Thoracic aorta (tissue), 2 donors: ENCODE measurements at regions not wholly inside any gene's neighbourhood (a gene's known extent, or its start where the extent isn't known, plus 50 kb on each side); places are given as distances from the start of the nearest gene placed in this dataset.

Experiments used
- ATAC-seq: fragments of 150-250 bp; one replicate; pipeline ENCODE4 v1.8.0; 2017; ENCODE audit warnings: low read depth; ENCODE audit not compliant: insufficient number of reproducible peaks, low FRiP score
- DNase-seq: peaks from one replicate; pipeline ENCODE4 v3.0.0-alpha.2; 2020; ENCODE audit warnings: low spot score
- H3K27ac ChIP-seq, 2 donors: fragments of 200-600 bp; sonication (generic); 1 replicate in 1 of 2; 2 replicates in 1 of 2; pipeline ENCODE4 v1.5.1; 2016; ENCODE audit warnings: mild to moderate bottlenecking in 2 of 2, moderate library complexity in 2 of 2
- H3K27me3 ChIP-seq: fragments of 200-600 bp; sonication (generic); replicated peaks from 2 replicates; pipeline ENCODE4 v1.6.0; 2016; ENCODE audit warnings: mild to moderate bottlenecking; ENCODE audit not compliant: insufficient read depth
- H3K36me3 ChIP-seq: fragments of 200-600 bp; sonication (generic); one replicate; pipeline ENCODE4 v1.5.1; 2016
- H3K4me1 ChIP-seq, 2 donors: fragments of 200-600 bp; sonication (generic); 1 replicate in 1 of 2; 2 replicates in 1 of 2; pipeline versions ENCODE4 v1.5.1 to v1.6.0; 2016; ENCODE audit warnings: low read depth in 2 of 2, mild to moderate bottlenecking in 1 of 2; ENCODE audit not compliant: control insufficient read depth in 1 of 2
- H3K4me3 ChIP-seq: fragments of 200-600 bp; sonication (generic); 2 replicates; pipeline ENCODE4 v1.5.1; 2016; ENCODE audit warnings: mild to moderate bottlenecking
- H3K9me3 ChIP-seq: fragments of 200-600 bp; sonication (generic); 2 replicates; pipeline ENCODE4 v1.5.1; 2016
- TF ChIP-seq, protein P1 (sequence below): fragments of 200-600 bp; sonication (generic); IDR thresholded peaks from one replicate; pipeline ENCODE4 v1.5.1; 2019; ENCODE audit warnings: antibody characterized with exemption

DNA sequence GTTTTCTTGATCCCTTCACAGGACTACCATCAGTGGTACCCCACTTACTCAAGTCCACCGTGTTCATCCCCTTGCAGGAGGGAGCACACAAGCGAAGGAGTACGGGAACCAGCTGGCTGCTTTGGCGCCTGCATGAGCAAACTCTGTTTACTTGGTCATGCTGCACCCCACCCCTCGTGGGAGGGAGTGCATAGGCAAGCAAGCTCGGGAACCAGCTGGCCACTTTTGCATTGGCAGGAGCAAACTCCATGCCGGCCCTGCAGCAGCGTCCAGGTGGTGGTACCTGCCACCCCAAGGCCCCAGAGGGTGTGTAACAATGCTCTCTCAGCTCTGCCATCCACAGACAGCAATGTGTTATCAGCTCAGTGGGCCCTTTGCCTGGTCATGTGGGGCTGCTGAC, 737.8 kb downstream of the FAM181B start:
- no peaks in the 10 kb centered on the region for H3K4me1 ChIP-seq
- no peak for DNase-seq

DNA sequence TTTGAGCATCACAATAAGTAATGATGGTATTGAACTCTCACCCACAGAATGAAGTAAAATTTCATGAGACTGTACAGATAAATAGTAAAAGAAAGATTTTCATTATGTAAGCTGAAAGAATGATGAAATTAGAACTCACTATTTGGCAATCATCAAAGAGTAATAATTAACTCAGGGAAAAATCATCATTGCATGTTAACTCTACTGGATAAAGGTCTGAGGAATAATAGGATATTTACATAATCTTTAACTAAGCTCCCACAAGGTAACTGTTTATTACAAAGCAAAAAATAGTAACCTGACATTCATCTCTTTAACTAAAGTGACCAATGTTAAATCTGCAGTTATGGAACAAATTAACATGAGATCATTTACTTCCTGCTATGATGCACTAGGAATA, 739.9 kb downstream of the FAM181B start:
- Histone ChIP-seq H3K4me1 (peaks cover 0 to 6% of the 10 kb centered on the region in 2 donors), H3K27me3 (no peaks in the 10 kb centered on the region), H3K27ac (no peak overlapping the region), H3K4me3 (no peak overlapping the region), H3K9me3 (no peaks in the 10 kb centered on the region), H3K36me3 (no peaks in the 10 kb centered on the region)
- ATAC-seq (no peak), DNase-seq (no peak)
- TF ChIP-seq, protein P1, sequence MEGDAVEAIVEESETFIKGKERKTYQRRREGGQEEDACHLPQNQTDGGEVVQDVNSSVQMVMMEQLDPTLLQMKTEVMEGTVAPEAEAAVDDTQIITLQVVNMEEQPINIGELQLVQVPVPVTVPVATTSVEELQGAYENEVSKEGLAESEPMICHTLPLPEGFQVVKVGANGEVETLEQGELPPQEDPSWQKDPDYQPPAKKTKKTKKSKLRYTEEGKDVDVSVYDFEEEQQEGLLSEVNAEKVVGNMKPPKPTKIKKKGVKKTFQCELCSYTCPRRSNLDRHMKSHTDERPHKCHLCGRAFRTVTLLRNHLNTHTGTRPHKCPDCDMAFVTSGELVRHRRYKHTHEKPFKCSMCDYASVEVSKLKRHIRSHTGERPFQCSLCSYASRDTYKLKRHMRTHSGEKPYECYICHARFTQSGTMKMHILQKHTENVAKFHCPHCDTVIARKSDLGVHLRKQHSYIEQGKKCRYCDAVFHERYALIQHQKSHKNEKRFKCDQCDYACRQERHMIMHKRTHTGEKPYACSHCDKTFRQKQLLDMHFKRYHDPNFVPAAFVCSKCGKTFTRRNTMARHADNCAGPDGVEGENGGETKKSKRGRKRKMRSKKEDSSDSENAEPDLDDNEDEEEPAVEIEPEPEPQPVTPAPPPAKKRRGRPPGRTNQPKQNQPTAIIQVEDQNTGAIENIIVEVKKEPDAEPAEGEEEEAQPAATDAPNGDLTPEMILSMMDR = no peak

More for the DNA sequence above, 737.8 kb downstream of the FAM181B start:
- Histone ChIP-seq H3K27me3 (no peaks in the 10 kb centered on the region), H3K9me3 (no peaks in the 10 kb centered on the region), H3K36me3 (no peaks in the 10 kb centered on the region), H3K4me3 (no peak overlapping the region), H3K27ac (no peak overlapping the region)
- no peak for ATAC-seq
- TF ChIP-seq, protein P1 = no peak

DNA sequence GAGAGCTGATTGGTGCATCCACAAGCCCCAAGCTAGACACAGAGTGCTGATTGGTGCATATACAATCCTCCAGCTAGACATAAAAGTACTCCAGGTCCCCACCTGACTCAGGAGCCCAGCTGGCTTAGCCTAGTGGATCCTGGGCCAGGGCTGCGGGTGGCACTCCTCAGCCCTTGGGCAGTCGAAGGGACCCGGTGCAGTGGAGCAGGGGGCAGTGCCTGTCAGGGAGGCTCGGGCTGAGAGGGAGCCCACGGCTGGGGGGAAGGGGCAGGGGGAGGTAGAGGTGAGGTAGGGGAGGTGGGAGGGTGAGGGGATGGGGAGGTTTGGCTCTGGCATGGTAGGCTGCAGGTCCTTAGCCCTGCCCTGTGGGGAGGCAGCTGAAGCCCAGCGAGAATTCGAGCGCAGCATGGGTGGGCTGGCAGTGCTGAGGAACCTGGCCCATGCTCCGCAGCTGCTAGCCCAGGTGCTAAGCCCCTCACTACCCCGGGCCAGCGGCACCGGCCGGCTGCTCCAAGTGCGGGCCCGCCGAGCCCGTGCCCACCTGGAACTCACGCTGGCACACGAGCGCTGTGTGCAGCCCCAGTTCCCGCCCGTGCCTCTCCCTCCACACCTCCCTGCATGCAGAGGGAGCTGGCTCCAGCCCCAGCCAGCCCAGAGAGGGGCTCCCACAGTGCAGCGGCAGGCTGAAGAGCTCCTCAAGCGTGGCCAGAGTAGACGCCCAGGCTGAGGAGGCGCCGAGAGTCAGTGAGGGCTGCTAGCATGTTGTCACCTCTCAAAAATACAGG, 742.8 kb downstream of the FAM181B start:
- no peaks in the 10 kb centered on the region for H3K27me3 ChIP-seq
- no peak overlapping the region for H3K4me3 ChIP-seq
- H3K9me3 ChIP-seq = no peaks in the 10 kb centered on the region
- H3K4me1 ChIP-seq = peaks cover 0 to 18% of the 10 kb centered on the region in 2 donors
- H3K27ac ChIP-seq = no peak overlapping the region
- ATAC-seq (no peak), DNase-seq (no peak)
- no peaks in the 10 kb centered on the region for H3K36me3 ChIP-seq
- TF ChIP-seq, protein P1 = no peak

DNA sequence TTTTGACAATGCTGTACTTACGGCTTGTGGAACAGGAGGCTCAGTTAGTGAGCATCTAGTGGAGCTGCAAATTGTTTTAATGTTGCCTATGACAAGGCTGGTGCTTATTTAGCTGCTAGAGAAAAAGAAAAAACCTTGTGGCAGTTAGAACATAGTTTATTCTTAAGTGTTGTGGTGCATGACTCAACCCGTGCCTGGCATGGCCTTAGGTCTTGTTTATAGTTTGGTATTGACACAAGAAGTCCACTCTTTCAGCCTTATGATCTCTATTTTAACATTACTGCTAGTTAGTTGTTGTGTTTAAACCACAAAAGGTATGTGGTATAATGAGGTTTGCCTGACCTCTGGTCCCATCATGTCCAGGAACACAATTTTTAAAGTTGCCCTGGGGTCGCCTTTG, 744.6 kb downstream of the FAM181B start:
- TF ChIP-seq, protein P1 = no peak
- ATAC-seq = no peak
- no peaks in the 10 kb centered on the region for H3K36me3 ChIP-seq
- H3K27me3 ChIP-seq = no peaks in the 10 kb centered on the region
- H3K27ac ChIP-seq = no peak overlapping the region
- peaks cover 3% of the 10 kb centered on the region for H3K9me3 ChIP-seq
- no peak for DNase-seq
- peaks cover 0 to 18% of the 10 kb centered on the region in 2 donors for H3K4me1 ChIP-seq
- no peak overlapping the region for H3K4me3 ChIP-seq

DNA sequence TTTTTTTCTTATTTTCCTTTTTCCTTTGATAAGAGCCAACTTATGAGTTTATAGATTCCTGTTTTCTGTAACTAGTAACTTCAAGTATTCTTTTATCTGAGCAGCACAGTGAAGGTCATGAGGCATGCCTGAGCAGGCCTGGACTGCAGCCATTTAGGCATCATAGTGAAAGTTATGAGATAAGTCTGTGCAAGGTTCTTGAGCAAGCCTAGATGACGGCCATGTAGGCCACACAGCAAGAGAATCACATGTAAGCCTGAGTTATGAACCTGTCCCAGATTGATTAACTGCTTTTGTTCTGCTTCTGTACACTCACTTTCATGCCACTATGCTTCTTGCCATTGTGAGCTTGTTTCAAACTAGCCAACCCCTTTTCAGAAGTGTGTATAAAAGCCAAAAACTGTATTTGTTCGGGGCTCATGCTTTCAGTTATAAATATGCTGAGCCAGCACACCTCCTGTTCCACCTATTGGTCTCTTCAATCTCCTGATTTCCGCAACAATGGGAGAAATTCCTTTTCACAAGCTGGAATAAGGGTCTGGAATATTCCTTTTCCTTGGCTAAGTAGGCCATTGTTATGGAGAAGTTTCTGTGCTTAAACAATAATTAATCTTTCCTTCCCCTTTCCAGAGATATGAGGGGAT, 745.7 kb downstream of the FAM181B start:
- TF ChIP-seq, protein P1 = no peak
- H3K9me3 ChIP-seq = peaks cover 3% of the 10 kb centered on the region
- no peaks in the 10 kb centered on the region for H3K27me3 ChIP-seq
- ATAC-seq (no peak), DNase-seq (no peak)
- no peak overlapping the region for H3K4me3 ChIP-seq
- no peak overlapping the region for H3K27ac ChIP-seq
- H3K4me1 ChIP-seq = peaks cover 0 to 18% of the 10 kb centered on the region in 2 donors
- no peaks in the 10 kb centered on the region for H3K36me3 ChIP-seq
